H1 (cell line): ENCODE measurements at regions not wholly inside any gene's neighbourhood (a gene's known extent, or its start where the extent isn't known, plus 50 kb on each side); places are given as distances from the start of the nearest gene placed in this dataset.

Source experiments
- KDM4A ChIP-seq: IDR thresholded peaks from one replicate; pipeline ENCODE4 v1.7.1; 2012; ENCODE audit warnings: low read depth, mild to moderate bottlenecking, moderate library complexity, low read length, inconsistent platforms; ENCODE audit not compliant: severe bottlenecking
- POU5F1 ChIP-seq: IDR thresholded peaks from 2 replicates; pipeline ENCODE4 v1.6.1; 2011; ENCODE audit warnings: low read depth, mild to moderate bottlenecking, low read length, moderate library complexity
- RAD21 ChIP-seq, 2 experiments: IDR thresholded peaks in 1 of 2; conservative IDR thresholded peaks in 1 of 2; 2 replicates each; pipeline ENCODE4 v1.6.1; 2011; ENCODE audit warnings: low read depth in 2 of 2, low read length in 2 of 2, improper control_type of control experiment in 1 of 2, inconsistent platforms in 1 of 2, mild to moderate bottlenecking in 1 of 2, moderate library complexity in 1 of 2
- TAF7 ChIP-seq: optimal IDR thresholded peaks from 2 replicates; pipeline ENCODE3; 2011; ENCODE audit warnings: low read depth, mild to moderate bottlenecking, inconsistent platforms, low read length, moderate library complexity, borderline replicate concordance
- TF ChIP-seq, protein P1 (sequence below): IDR thresholded peaks from 2 replicates; pipeline ENCODE4 v1.6.1; 2012; ENCODE audit warnings: inconsistent platforms

DNA sequence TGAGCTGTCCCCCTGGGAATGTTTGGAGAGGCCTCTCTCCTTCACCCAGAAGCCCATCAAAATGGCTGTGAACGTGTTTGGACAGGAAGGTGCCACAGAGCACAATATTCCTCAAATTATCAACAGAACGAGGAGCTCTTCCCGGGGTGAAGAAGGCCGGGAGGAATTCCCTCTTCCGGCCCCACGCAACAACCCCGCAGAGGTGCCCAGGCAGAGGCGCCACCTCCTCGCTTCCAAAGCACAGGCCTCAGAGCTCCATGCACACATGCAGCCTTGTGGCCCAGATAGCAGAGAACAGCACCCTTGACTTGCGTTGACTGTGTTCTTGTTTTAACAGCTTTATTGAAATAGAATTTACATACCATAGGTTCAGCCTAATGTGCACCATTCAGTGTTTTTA, 152.5 kb upstream of the SALL3 start (continued):
- TF ChIP-seq KDM4A = no peak
- TF ChIP-seq, protein P1, sequence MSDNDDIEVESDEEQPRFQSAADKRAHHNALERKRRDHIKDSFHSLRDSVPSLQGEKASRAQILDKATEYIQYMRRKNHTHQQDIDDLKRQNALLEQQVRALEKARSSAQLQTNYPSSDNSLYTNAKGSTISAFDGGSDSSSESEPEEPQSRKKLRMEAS = no peak
- TF ChIP-seq RAD21 (IDR thresholded peaks at IDR 0.05 in 1 of 2, conservative IDR thresholded peaks at IDR 0.05 in 1 of 2; ENCODE audit: low read depth in 2 of 2, low read length in 2 of 2) = no peak
- no peak for TF ChIP-seq POU5F1
- TF ChIP-seq TAF7 = no peak
